Right ventricle myocardium superior (tissue), 1 donor: ENCODE measurements at regions not wholly inside any gene's neighbourhood (a gene's known extent, or its start where the extent isn't known, plus 50 kb on each side); places are given as distances from the start of the nearest gene placed in this dataset.
"Not testable (repeated sequence)": the region's sequence is repeated elsewhere in the genome, so short reads cannot be mapped to it uniquely, and the experiment has no call there.

ENCODE experiments used
- ATAC-seq: fragments of 200-7000 bp; cut with Tn5 transposase; one replicate; pipeline ENCODE4 v1.9.1; 2020; ENCODE audit warnings: mild to moderate bottlenecking; ENCODE audit not compliant: poor library complexity
- DNase-seq: peaks from one replicate; pipeline ENCODE4 v3.0.0-alpha.2; 2020
- intact Hi-C: fragments of 100-400 bp; cut with DNase I; formaldehyde crosslinking; loops from one replicate; pipeline ENCODE4 v1.11.2; 2022
- donor health status: DM: no; HTN: yes; CAD: no; lungs with severe emphysema.

DNA sequence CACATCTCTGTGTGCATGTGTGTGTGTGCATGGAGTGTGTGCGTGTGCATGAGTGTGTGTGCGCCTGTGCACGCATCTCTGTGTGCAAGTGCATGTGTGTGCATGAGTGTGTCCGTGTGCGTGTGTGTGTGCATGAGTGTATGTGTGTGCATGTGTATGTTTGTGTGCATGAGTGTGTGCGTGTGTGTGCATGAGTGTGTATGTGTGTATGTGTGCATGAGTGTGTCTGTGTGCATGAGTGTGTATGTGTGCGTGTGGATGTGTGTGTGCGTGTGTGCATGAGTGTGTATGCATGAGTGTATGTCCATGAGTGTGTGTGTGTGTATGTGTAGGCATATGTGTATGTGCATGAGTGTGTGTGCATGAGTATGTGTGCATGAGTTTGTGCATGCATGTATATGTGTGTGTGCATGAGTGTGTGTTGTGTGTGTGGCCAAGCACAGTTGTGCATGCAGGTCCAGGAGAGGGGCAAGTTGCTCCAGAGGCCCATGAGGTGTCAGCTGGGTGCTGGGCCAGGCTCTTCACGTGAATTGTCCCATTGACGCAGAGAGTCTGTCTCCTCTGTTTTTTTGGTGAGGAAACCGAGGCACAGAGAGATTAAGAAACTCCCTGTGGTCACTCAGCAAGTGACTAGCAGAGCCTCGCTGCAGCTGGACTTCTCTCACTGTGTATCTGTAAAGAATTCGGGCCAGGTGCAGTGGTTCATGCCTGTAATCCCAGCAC is 75.5 kb downstream of the ASB1 start:
- ATAC-seq (no peak), DNase-seq (no peak)
- intact Hi-C loops = no loop called here

DNA sequence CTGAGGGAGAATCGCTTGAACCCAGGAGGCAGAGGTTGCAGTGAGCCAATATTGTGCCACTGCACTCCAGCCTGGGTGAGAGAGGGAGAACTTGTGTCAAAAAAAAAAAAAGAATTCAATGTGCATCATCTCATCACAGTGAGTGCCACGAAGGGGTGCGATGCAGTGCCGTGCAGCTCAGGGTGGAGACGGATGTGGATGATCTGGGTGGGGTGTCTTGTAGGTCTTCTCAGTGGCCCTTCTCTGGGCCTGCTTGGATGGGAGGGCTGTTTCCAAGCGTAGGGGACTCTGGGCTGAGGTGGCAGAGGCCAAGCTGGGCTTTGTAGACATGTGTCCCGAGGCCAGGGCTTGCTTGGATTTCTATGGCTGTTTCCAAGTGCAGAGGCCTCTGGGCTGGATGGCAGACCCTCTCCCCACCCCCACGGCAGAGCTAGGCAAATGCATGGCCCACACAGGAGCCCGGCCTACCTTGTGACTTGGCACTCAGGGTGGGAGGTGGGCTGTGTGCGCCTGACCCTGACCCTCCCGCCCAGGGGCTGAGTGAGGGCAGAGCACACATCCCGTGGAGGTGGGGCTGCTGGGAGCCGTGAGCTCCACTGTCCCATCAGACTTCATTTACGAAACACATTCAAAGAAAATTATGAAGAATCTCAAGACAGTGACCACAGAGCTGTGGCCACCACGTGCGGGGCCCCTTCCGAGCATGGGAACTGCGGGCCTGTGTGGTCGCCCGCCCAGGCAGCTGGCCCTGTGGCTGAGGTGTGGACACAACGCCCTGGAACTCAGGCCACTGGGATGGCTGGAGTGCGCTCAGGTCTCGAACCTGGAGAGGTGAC is 76.4 kb downstream of the ASB1 start:
- DNase-seq = no peak
- no peak for ATAC-seq
- intact Hi-C loops = no loop called here

GRCh38 chr2:238504181-238504931 is 77.6 kb downstream of the ASB1 start:
- ATAC-seq = no peak
- DNase-seq = no peak
- intact Hi-C loops = no loop called here

DNA sequence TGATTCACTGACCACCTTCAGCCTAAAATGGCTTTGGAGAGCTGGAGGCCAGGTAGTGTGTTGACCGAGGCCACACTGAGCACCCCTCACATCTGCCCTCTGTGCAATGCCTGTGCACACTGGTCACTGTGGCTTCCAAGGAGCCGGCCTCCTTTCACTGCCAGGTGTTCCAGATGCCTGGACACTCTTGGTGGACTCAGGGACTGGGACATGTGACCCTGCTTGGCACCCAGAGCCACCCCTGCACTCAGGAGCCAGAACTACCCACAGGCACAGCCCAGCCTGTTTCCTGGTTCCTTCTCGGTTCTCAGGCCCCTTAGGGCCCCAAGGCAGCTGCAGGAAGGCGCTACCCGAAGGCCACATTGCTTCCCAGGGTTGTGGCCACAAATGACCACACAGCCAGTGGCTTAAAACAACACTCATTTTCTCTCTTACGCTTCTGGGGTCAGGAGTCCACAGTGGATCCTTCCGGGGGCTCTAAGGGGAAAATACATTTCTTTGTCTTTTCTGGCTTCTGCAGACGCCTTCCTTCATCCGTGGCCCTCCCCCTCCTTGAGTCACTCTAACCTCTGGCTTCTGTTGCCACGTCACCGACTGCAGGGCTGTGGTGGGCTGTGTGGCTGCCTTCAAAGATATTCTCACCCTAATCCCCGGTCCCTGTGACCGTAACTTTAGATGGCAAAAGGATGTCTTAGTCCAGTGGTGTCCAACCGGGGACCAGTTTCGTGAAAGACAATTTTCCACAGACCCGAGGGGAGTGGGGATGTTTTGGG is 78.6 kb downstream of the ASB1 start:
- DNase-seq (no peak), ATAC-seq (no peak)
- intact Hi-C loops = no loop called here

- no peak for ATAC-seq
- intact Hi-C loops = no loop called here
These were observed 79.2 kb downstream of the ASB1 start for GRCh38 chr2:238505892-238506280.

DNA sequence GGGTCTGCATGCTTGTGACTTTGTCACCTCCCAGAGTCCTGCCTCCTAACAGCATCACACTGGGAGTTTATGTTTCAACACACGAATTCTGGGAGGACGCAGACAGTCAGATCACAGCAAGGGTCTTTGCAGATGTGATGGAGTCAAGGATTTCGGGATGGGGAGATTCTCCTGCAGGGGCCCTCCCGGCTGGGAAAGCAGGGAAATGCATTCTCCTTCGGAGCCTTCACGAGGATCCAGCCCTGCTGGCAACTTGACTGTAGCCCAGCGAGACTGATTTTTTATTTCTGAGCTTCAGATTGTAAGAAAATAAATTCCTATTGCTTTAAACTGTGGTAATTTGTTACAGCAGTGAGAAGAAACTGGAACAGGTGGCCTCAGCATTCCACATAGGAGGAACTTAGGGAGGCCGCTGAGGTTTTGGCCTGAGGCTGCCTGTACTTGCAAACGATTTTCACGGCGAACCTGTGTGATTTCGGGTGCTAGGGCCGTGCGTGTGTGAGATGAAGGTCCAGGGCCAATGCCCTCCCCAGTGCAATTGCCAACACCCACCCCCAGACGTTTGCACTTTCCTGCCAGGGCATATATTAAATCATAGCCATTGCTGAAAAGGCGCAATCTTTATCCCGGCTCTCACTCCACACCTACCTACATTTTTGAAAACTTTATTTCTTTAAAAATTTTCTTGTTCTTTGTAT is 79.8 kb downstream of the ASB1 start:
- DNase-seq (no peak), ATAC-seq (no peak)
- intact Hi-C loops = no loop called here

More at GRCh38 chr2:238505892-238506280, 79.2 kb downstream of the ASB1 start:
- no peak for DNase-seq

- no peak for ATAC-seq
- DNase-seq = no peak
- intact Hi-C loops = no loop called here
These were observed 81.1 kb downstream of the ASB1 start for GRCh38 chr2:238507836-238508235.

DNA sequence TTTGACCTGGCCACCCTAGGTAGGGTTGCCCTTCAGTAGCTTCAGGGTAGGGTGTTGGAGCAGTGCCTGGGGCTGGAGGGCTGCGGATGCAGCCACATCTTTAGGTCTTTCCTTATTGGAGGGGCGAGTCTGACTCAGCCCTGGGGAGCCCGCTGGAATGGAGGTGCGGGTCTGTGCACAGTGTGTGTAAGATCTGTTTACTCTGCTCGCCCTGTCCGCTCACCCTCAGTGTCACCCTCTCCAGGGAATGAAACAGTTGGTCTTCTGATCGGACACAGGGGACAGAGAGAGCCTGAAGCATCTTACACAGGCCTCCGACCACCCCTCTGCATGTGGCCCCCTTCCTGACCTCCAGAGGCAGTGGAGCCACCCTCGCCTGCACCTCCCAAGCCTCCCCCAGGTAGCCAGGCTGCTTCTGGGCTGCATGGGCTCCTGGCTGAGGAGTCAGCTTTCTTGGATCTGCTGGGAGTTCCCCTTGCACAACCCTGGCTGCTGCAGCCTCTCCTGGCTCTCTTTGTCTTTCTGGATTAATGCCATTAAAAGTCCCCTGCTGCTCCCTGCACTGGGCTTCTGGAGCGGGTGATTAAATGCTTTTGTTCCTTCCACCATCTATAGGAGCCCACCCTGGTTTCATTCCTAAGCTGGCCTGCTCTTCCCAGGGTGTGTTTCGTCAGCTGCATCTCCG is 82.6 kb downstream of the ASB1 start:
- intact Hi-C loops = no loop called here
- DNase-seq (no peak), ATAC-seq (peak; percentile 38)

DNA sequence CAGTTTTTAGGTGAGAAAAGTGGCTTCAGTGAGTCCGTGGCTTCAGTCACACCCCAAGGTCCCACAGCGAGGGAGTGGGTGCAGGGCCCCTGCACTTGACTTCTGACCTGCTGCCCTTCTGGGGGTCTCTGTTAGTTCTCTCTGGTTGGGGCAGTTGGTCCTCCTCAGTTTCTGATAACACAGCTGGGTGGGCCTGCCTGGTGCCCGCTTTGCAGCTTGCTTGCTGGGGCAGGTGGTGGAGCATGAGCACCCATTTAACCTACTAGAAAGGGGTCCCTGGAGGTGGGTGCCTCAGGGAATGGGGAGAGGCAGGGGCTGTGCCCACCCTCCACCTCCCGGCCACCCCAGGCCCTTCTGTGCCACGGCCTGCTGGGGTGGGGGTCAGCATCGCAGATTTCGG is 83.2 kb downstream of the ASB1 start:
- no peak for DNase-seq
- intact Hi-C loops = loop anchor here (5.0 kb wide), 1 partner anchor 272 kb away; no protein-coding TSS in a partner anchor
- no peak for ATAC-seq

DNA sequence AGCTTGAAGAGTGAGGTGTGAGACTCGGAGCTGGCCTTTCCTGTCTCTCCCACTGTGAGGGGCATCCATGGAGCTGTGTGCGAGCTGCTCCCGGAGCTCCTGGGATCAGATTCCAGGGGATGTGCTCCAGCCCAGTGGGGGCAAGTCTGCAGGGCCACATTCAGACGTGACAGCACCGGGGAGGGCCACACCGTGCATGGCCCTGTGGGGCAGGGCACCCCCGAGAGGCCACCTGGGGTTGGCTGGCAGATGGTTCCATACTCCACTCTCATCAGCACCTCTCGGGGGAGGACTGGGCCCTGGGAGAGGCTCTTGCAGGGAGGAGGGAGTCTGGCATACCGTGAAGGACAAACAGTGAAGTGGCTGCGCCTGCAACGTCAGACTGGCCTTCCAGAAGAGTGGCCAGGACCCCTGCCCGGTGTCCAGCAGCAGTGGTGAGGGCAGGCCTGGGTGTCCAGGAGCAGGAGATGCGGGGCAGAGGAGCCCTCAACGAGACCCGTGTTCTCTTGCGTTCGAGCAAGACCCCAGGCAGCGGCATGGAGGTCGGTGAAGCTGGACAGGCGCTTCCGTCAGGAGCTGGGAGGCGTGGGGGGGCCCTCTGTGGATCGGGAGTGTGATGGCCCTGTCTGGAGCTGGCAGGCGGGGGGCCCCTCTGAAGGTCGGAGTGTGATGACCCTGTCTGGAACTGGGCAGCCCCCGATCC is 84.3 kb downstream of the ASB1 start:
- no peak for DNase-seq
- intact Hi-C loops = loop anchor here (5.0 kb wide), 1 partner anchor 271 kb away; no protein-coding TSS in a partner anchor
- ATAC-seq = no peak

GRCh38 chr2:238511614-238511950 is 84.9 kb downstream of the ASB1 start:
- intact Hi-C loops = loop anchor here (5.0 kb wide), 1 partner anchor 271 kb away; no protein-coding TSS in a partner anchor
- no peak for ATAC-seq
- DNase-seq = no peak

GRCh38 chr2:238512247-238512867 is 85.6 kb downstream of the ASB1 start:
- DNase-seq = no peak
- ATAC-seq = no peak
- intact Hi-C loops = loop anchor here (5.0 kb wide), 1 partner anchor 270 kb away; no protein-coding TSS in a partner anchor

- intact Hi-C loops = loop anchor here (5.0 kb wide), 1 partner anchor 269 kb away; no protein-coding TSS in a partner anchor
- ATAC-seq (peak; percentile 74), DNase-seq (no peak)
These were observed 86.6 kb downstream of the ASB1 start for GRCh38 chr2:238513346-238513745.

DNA sequence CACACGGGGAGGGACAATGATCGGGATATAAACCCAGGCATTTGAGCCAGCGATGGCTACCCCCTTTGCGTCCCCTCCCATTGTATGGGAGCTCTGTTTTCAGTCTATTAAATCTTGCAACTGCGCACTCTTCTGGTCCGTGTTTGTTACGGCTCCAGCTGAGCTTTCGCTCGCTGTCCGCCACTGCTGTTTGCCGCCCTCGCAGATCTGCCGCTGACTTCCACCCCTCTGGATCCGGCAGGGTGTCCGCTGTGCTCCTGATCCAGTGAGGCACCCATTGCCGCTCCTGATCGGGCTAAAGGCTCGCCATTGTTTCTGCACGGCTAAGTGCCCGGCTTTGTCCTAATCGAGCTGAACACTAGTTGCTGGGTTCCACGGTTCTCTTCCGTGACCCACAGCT is 87.3 kb downstream of the ASB1 start:
- DNase-seq, ATAC-seq: not testable (repeated sequence)

GRCh38 chr2:238515377-238515776 is 88.7 kb downstream of the ASB1 start:
- intact Hi-C loops = no loop called here
- ATAC-seq (no peak), DNase-seq (no peak)

More for the DNA sequence above, 87.3 kb downstream of the ASB1 start:
- intact Hi-C loops = loop anchor here (5.0 kb wide), 1 partner anchor 268 kb away; no protein-coding TSS in a partner anchor

- ATAC-seq (no peak), DNase-seq (no peak)
- intact Hi-C loops = no loop called here
These were observed 90.5 kb downstream of the ASB1 start for GRCh38 chr2:238517209-238517608.
